Ishikawa (cell line): ENCODE measurements at regions not wholly inside any gene's neighbourhood (a gene's known extent, or its start where the extent isn't known, plus 50 kb on each side); places are given as distances from the start of the nearest gene placed in this dataset.

Experiments used
- CEBPB ChIP-seq: IDR thresholded peaks from 2 replicates; pipeline ENCODE4 v1.6.1; 2012
- CREB1 ChIP-seq: IDR thresholded peaks from 2 replicates; pipeline ENCODE4 v1.6.1; 2012; ENCODE audit warnings: low read depth
- EGR1 ChIP-seq: IDR thresholded peaks from 2 replicates; pipeline ENCODE4 v1.6.1; 2012
- EP300 ChIP-seq: IDR thresholded peaks from 2 replicates; pipeline ENCODE4 v1.6.1; 2012; ENCODE audit warnings: borderline replicate concordance
- NFIC ChIP-seq: IDR thresholded peaks from 2 replicates; pipeline ENCODE4 v1.6.1; 2012
- RAD21 ChIP-seq: IDR thresholded peaks from 2 replicates; pipeline ENCODE4 v1.6.1; 2012; ENCODE audit warnings: low read depth
- REST ChIP-seq: IDR thresholded peaks from 2 replicates; pipeline ENCODE4 v1.6.1; 2012; ENCODE audit warnings: low read depth, mild to moderate bottlenecking
- TAF1 ChIP-seq: IDR thresholded peaks from 2 replicates; pipeline ENCODE4 v1.6.1; 2012; ENCODE audit warnings: low read depth, mild to moderate bottlenecking
- TCF12 ChIP-seq: IDR thresholded peaks from 2 replicates; pipeline ENCODE4 v1.6.1; 2012; ENCODE audit warnings: low read depth
- USF1 ChIP-seq: IDR thresholded peaks from 2 replicates; pipeline ENCODE4 v1.6.1; 2012
- YY1 ChIP-seq: IDR thresholded peaks from 2 replicates; pipeline ENCODE4 v1.6.1; 2012; ENCODE audit warnings: low read depth
- ZBTB7A ChIP-seq: IDR thresholded peaks from 2 replicates; pipeline ENCODE4 v1.6.1; 2012; ENCODE audit warnings: low read depth

DNA sequence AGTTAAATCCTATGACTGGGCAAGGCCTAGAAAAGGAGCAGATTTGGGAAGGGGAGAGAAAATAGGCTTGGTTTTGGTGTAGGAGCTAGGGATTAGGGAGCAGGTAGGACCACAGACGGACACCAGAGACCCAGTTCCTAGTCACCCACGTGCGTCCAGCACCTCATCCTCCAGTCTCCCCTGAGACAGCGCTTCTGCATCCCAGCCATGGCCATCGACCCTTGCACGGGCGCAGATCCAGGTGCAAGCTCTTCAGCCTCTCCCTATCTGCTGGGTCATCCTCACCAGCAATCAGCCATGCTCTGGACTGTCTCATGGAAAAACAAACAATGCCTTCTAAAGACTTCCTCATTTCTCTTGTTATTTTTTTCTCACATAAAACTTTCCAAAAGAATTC, 246.8 kb upstream of the RAB6C start:
- TF ChIP-seq TCF12 (no peak), ZBTB7A (no peak), RAD21 (no peak), REST (no peak), YY1 (no peak), EGR1 (no peak), CEBPB (no peak), EP300 (no peak), CREB1 (no peak), NFIC (no peak), TAF1 (no peak), USF1 (no peak)
